Esophagus muscularis mucosa (tissue), 4 donors: ENCODE measurements at regions not wholly inside any gene's neighbourhood (a gene's known extent, or its start where the extent isn't known, plus 50 kb on each side); places are given as distances from the start of the nearest gene placed in this dataset.

ENCODE experiments used
- DNase-seq: peaks from one replicate; pipeline ENCODE4 v3.0.0-alpha.2; 2017; ENCODE audit errors: extremely low spot score
- H3K27ac ChIP-seq, 4 donors: fragments of 200-600 bp; sonication (generic); replicated peaks in 1 of 4; 1 replicate in 3 of 4; 2 replicates in 1 of 4; pipeline ENCODE4 v1.5.1; 2016 to 2019; ENCODE audit warnings: mild to moderate bottlenecking in 1 of 4
- H3K27me3 ChIP-seq, 4 donors: fragments of 200-600 bp; sonication (generic); one replicate each; pipeline versions ENCODE4 v1.5.1 to v1.6.0; 2016 to 2019
- H3K36me3 ChIP-seq, 4 donors: fragments of 200-600 bp; sonication (generic); one replicate each; pipeline ENCODE4 v1.5.1; 2016 to 2019
- H3K4me1 ChIP-seq, 4 donors: fragments of 200-600 bp; sonication (generic); one replicate each; pipeline ENCODE4 v1.5.1; 2016 to 2019
- H3K4me3 ChIP-seq, 4 donors: fragments of 200-600 bp; sonication (generic); 1 replicate in 2 of 4; 2 replicates in 2 of 4; pipeline ENCODE4 v1.5.1; 2016 to 2019; ENCODE audit warnings: mild to moderate bottlenecking in 4 of 4, moderate library complexity in 1 of 4
- H3K9me3 ChIP-seq, 4 donors: fragments of 200-600 bp; sonication (generic); 1 replicate in 3 of 4; 2 replicates in 1 of 4; pipeline ENCODE4 v1.5.1; 2016 to 2019
- EP300 ChIP-seq: sonication (generic); formaldehyde crosslinking; IDR thresholded peaks from one replicate; pipeline ENCODE4 v1.6.1; 2017; ENCODE audit warnings: antibody characterized with exemption
- POLR2A ChIP-seq: fragments of 450-650 bp; IDR thresholded peaks from one replicate; pipeline ENCODE4 v1.6.1; 2017; ENCODE audit warnings: antibody characterized with exemption, moderate library complexity, mild to moderate bottlenecking, low read depth
- POLR2AphosphoS5 ChIP-seq, 2 donors: sonication (generic); formaldehyde crosslinking; IDR thresholded peaks; one replicate each; pipeline ENCODE4 v1.6.1; 2017; ENCODE audit warnings: antibody characterized with exemption in 2 of 2
- WGBS: methylation state at CpG from one replicate; pipeline ENCODE4 v1.1.5; 2018; 5-methylcytosine and 5-hydroxymethylcytosine counted together
- intact Hi-C: fragments of 100-400 bp; cut with DNase I; formaldehyde crosslinking; loops from one replicate; pipeline ENCODE4 v1.15.1; 2023
- TF ChIP-seq, protein P1 (sequence below), 3 experiments: fragments of 200-600 bp in 2 of 3; fragments of 450-650 bp in 1 of 3; sonication (generic) in 2 of 3; IDR thresholded peaks; one replicate each; pipeline ENCODE4 v1.5.1; 2017 to 2019; ENCODE audit warnings: antibody characterized with exemption in 3 of 3, mild to moderate bottlenecking in 2 of 3, moderate library complexity in 1 of 3

- Histone ChIP-seq H3K9me3 (peaks cover 0 to 21% (median 5%) of the 10 kb centered on the region in 4 donors), H3K27me3 (no peaks in the 10 kb centered on the region), H3K4me3 (no peak overlapping the region), H3K27ac (no peak overlapping the region), H3K4me1 (no peaks in the 10 kb centered on the region), H3K36me3 (no peaks in the 10 kb centered on the region)
- TF ChIP-seq EP300 (no peak), POLR2A (no peak)
- TF ChIP-seq, protein P1, sequence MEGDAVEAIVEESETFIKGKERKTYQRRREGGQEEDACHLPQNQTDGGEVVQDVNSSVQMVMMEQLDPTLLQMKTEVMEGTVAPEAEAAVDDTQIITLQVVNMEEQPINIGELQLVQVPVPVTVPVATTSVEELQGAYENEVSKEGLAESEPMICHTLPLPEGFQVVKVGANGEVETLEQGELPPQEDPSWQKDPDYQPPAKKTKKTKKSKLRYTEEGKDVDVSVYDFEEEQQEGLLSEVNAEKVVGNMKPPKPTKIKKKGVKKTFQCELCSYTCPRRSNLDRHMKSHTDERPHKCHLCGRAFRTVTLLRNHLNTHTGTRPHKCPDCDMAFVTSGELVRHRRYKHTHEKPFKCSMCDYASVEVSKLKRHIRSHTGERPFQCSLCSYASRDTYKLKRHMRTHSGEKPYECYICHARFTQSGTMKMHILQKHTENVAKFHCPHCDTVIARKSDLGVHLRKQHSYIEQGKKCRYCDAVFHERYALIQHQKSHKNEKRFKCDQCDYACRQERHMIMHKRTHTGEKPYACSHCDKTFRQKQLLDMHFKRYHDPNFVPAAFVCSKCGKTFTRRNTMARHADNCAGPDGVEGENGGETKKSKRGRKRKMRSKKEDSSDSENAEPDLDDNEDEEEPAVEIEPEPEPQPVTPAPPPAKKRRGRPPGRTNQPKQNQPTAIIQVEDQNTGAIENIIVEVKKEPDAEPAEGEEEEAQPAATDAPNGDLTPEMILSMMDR (IDR thresholded peaks at IDR 0.05), result no peak
- WGBS, result 76% methylated on average over 3 of the region's 5 CpGs
- intact Hi-C loops, result no loop called here
- no peak for DNase-seq
These were observed 117.3 kb upstream of the CDH12 start for GRCh38 chr5:22970491-22970890.

DNA sequence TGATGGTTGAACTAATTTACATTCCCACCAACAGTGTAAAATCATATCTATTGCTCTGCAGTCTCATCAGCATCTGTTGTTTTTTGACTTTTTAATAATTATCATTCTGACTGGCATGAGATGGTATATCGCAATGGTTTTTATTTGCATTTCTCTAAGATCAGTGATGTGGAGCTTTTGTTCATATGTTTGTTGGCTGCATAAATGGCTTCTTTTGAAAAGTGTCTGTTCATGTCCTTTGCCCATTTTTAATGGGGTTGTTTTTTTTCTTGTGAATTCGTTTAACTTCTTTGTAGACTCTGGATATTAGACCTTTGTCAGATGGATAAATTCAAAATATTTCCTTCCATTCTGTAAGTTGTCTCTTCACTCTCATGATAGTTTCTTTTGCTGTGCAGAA, 115.2 kb upstream of the CDH12 start:
- Histone ChIP-seq H3K9me3 (peaks cover 0 to 21% (median 5%) of the 10 kb centered on the region in 4 donors), H3K27ac (no peak overlapping the region), H3K4me1 (no peaks in the 10 kb centered on the region), H3K4me3 (no peak overlapping the region), H3K27me3 (no peaks in the 10 kb centered on the region), H3K36me3 (no peaks in the 10 kb centered on the region)
- no peak for DNase-seq
- intact Hi-C loops, result no loop called here
- WGBS, result 89% methylated on average over 2 of the region's 2 CpGs
- no peak for TF ChIP-seq EP300
- no peak for TF ChIP-seq POLR2A
- no peak for TF ChIP-seq POLR2AphosphoS5 (IDR thresholded peaks at IDR 0.05)
- TF ChIP-seq, protein P1 (IDR thresholded peaks at IDR 0.05), result no peak

- no peak for DNase-seq
- peaks cover 0 to 21% (median 5%) of the 10 kb centered on the region in 4 donors for H3K9me3 ChIP-seq
- no peak overlapping the region for H3K4me3 ChIP-seq
- H3K4me1 ChIP-seq, result no peaks in the 10 kb centered on the region
- TF ChIP-seq POLR2A, result no peak
- no peak for TF ChIP-seq POLR2AphosphoS5 (IDR thresholded peaks at IDR 0.05)
- TF ChIP-seq EP300, result no peak
- TF ChIP-seq, protein P1 (IDR thresholded peaks at IDR 0.05), result no peak
- no peak overlapping the region for H3K27ac ChIP-seq
- no peaks in the 10 kb centered on the region for H3K27me3 ChIP-seq
- WGBS, result 50% methylated on average over 1 of the region's 1 CpG
- intact Hi-C loops, result no loop called here
- no peaks in the 10 kb centered on the region for H3K36me3 ChIP-seq
These were observed 112.8 kb upstream of the CDH12 start for GRCh38 chr5:22965960-22966359.

GRCh38 chr5:22964632-22965031, 111.5 kb upstream of the CDH12 start:
- TF ChIP-seq POLR2A (no peak), EP300 (no peak), POLR2AphosphoS5 (IDR thresholded peaks at IDR 0.05) (no peak)
- TF ChIP-seq, protein P1 (IDR thresholded peaks at IDR 0.05), result no peak
- intact Hi-C loops, result no loop called here
- no peaks in the 10 kb centered on the region for H3K27me3 ChIP-seq
- H3K4me3 ChIP-seq, result no peak overlapping the region
- WGBS, result 90% methylated on average over 1 of the region's 1 CpG
- H3K4me1 ChIP-seq, result no peaks in the 10 kb centered on the region
- H3K27ac ChIP-seq, result no peak overlapping the region
- no peak for DNase-seq
- no peaks in the 10 kb centered on the region for H3K36me3 ChIP-seq
- peaks cover 0 to 21% (median 5%) of the 10 kb centered on the region in 4 donors for H3K9me3 ChIP-seq
